HUES48 (cell line): ENCODE measurements at regions not wholly inside any gene's neighbourhood (a gene's known extent, or its start where the extent isn't known, plus 50 kb on each side); places are given as distances from the start of the nearest gene placed in this dataset.

Experiments used
- H3K27ac ChIP-seq: one replicate; pipeline ENCODE4 v1.7.0; 2013; ENCODE audit warnings: low read depth, low read length, inconsistent platforms
- H3K27me3 ChIP-seq: 2 replicates; pipeline ENCODE4 v1.6.1; 2013; ENCODE audit warnings: mild to moderate bottlenecking, low read length; ENCODE audit not compliant: control insufficient read depth, insufficient read depth
- H3K36me3 ChIP-seq: 2 replicates; pipeline ENCODE4 v1.6.1; 2013; ENCODE audit warnings: low read length; ENCODE audit not compliant: control insufficient read depth, insufficient read depth
- H3K4me1 ChIP-seq: 2 replicates; pipeline ENCODE4 v1.6.1; 2013; ENCODE audit warnings: mild to moderate bottlenecking, low read length; ENCODE audit not compliant: control insufficient read depth, insufficient read depth
- H3K4me3 ChIP-seq: 2 replicates; pipeline ENCODE4 v1.5.1; 2013; ENCODE audit warnings: mild to moderate bottlenecking, low read depth, low read length
- H3K9ac ChIP-seq: 2 replicates; pipeline ENCODE4 v1.6.1; 2013; ENCODE audit warnings: mild to moderate bottlenecking, low read depth, low read length, moderate library complexity
- H3K9me3 ChIP-seq: 2 replicates; pipeline ENCODE4 v1.6.1; 2013; ENCODE audit warnings: low read length; ENCODE audit not compliant: control insufficient read depth, insufficient read depth

DNA sequence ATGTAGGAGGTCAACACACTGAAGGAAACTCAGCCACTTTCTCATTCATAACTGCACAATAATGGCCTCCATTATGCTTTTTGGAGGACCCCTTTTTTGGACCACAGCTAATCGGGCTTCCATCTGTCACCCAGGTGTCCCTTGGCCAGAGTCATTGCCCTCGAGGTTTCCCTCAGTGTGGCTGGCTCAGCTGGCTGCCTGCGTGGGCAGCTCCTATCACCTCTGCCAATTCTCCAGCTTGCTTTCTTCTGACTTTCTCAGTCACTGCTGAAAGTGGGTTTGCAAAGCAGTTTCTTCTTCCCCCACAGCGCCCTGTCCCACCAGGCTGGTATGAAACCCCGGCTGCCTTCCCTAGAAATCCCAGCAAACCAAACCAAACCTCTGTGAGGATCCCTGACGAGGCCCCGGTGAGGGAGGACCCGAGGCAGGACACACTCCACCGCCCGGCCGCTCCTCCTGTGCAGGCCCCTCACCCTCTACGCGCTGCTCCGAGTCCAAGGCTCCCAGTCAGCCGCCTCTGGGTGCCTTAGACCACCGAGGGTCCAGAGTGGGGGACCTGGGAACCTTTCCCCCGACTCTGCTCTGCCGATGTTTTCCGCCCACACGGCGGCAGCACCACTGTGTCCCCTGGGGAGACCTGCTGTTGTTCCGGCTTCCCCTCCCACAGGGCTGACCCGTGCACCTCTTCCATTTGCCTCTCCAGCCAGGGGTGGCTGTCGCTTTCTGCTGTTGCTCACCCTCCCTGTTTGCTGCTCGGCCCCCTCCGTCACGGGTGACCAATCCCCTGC is 109.5 kb downstream of the TENT4A start:
- no peak overlapping the region for H3K27ac ChIP-seq
- H3K9me3 ChIP-seq: no peaks in the 10 kb centered on the region
- H3K4me3 ChIP-seq: no peak overlapping the region
- H3K36me3 ChIP-seq: no peaks in the 10 kb centered on the region
- H3K27me3 ChIP-seq: no peaks in the 10 kb centered on the region; the same call in 1 of the 2 replicates
- H3K4me1 ChIP-seq: 0 out of 2 replicates have a peak, but pooled peaks cover 4% of the 10 kb centered on the region
- no peak overlapping the region for H3K9ac ChIP-seq

DNA sequence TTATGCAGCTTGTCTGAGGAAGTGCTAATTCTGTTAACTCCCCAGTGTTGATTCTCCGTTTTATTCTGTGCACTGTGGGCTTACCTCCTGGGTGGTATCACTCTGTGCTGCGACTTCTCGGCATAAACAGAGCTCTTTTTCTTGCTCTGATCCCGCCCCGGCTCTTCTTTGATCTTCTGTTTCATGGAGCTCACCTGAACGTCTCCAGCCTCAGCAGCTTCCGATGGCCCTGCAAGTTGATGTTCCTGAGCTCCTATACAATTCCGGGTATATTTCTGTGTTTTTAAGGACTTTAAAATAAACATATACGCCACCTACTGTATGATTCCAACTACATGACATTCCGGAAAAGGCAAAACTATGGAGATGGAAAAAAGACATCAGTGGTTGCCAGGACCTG is 110.8 kb downstream of the TENT4A start:
- Histone ChIP-seq H3K27ac (no peak overlapping the region), H3K9me3 (no peaks in the 10 kb centered on the region), H3K36me3 (no peaks in the 10 kb centered on the region), H3K9ac (no peak overlapping the region), H3K4me1 (0 out of 2 replicates have a peak, but pooled peaks cover 4% of the 10 kb centered on the region), H3K4me3 (no peak overlapping the region), H3K27me3 (no peaks in the 10 kb centered on the region; the same call in 1 of the 2 replicates)

DNA sequence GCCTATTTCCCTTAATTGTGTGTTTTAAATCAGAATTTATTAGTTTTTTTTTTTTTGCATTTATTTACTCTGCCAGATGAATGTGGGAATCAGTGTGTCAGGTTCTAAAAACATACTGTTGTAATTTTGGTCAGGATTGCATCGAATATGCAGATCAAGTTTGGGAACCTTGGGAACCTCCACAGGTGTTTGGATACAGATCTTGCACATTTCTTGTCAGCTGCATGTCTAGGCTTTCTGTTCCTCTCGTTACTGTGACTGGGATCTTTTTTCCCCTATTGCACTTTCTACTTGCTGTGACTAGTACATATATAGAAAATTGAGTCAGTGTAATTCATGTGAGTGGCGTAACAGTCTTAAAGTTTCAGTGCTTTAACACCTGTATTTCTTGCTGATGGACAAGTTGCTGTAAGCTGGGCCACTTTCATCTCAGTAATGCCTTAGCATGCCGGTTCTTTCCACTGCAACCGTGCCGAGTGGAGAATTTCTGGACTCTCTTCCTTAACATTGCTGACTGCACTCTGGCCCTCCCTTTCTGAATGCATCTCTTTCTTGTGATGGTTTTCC is 112.5 kb downstream of the TENT4A start:
- H3K9ac ChIP-seq: no peak overlapping the region
- H3K27ac ChIP-seq: no peak overlapping the region
- H3K9me3 ChIP-seq: no peaks in the 10 kb centered on the region
- H3K27me3 ChIP-seq: no peaks in the 10 kb centered on the region; the same call in 1 of the 2 replicates
- 0 out of 2 replicates have a peak, but pooled peaks cover 4% of the 10 kb centered on the region for H3K4me1 ChIP-seq
- H3K36me3 ChIP-seq: no peaks in the 10 kb centered on the region
- H3K4me3 ChIP-seq: no peak overlapping the region

DNA sequence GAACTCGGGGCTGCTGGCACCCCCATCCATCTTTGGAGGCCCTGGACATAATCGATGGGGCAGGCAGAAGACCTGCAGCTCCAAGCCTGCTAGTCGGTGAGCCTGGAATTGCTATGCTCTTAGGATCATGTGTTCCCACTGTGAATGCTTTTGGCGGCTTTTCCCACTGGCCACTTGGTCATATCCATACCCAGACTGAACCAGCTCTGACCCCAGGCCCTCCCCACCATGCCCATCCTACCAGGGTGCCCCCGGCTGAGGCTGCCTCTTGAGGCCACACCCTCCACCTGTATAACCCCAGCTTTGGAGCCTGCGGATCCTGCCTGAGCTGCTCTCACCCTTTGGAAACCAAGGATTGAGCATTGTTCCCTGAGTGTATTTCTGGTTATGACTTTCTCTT is 113.5 kb downstream of the TENT4A start:
- H3K36me3 ChIP-seq: no peaks in the 10 kb centered on the region
- no peaks in the 10 kb centered on the region for H3K9me3 ChIP-seq
- 0 out of 2 replicates have a peak, but pooled peaks cover 4% of the 10 kb centered on the region for H3K4me1 ChIP-seq
- H3K9ac ChIP-seq: no peak overlapping the region
- no peak overlapping the region for H3K4me3 ChIP-seq
- H3K27ac ChIP-seq: no peak overlapping the region
- no peaks in the 10 kb centered on the region; the same call in 1 of the 2 replicates for H3K27me3 ChIP-seq

DNA sequence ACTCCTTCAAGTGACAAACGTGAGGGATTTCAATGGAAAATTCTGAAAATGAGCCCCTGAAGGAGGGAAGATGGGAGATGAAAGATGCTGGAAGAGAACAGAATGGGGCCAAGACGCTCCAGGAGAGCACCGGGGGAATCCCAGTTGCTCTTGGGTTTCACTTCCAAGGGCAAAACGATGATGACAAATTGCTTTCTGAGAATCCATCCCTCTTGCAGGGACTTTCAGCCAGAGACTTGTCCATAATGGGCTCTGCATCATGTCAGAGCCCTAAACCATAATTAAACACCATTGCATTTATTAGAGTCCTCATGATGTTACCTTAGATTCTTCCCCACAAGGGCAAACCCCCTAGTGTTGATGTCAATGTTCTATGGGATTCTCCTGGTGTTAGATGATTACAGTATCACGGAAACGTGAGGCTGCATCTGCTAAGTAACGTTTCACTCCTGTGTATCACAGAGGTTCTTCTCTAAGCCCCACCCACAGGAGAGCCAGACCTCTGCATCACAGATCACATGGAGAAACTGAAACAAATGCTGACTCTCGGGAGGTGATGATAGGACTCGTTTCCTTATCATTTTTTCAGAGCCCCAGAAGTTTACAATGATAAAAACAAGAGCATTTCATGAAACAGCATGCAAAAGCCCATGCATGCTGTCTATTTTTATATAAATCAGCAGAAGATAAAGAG is 114.4 kb downstream of the TENT4A start:
- Histone ChIP-seq H3K9ac (no peak overlapping the region), H3K4me1 (0 out of 2 replicates have a peak, but pooled peaks cover 4% of the 10 kb centered on the region), H3K27me3 (no peaks in the 10 kb centered on the region), H3K4me3 (no peak overlapping the region), H3K9me3 (no peaks in the 10 kb centered on the region), H3K27ac (no peak overlapping the region), H3K36me3 (no peaks in the 10 kb centered on the region)

DNA sequence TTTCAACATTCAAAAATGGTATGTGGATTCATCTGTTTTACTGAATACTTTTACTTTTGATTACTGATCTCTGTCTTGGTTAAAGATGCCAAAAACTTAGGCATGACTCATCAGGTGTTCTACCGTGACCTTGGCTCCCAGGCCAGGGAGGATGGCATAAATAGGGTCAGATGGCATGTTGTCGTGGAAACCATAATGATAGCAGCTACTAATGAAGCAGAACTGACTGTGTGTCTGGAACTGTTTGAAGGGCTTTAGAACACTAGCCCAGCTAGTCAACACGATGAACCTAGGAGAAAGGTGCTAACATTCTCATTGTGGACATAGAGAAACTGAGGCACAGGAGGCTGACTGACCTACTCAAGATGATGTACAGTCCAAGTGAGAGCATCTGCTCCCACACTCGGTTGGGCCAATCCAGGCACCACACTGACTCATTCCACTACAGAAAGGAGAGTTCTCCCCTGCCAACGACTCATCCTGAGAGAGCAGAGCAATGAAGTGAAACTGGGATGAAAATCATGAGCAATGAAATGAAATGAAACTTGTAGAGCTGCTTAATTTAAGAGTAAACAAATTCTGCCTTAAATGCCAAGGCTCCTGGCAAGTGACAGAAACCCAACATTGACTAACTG is 116.0 kb downstream of the TENT4A start:
- Histone ChIP-seq H3K27me3 (no peaks in the 10 kb centered on the region), H3K9ac (no peak overlapping the region), H3K27ac (no peak overlapping the region), H3K36me3 (no peaks in the 10 kb centered on the region), H3K4me3 (no peak overlapping the region), H3K4me1 (no peaks in the 10 kb centered on the region), H3K9me3 (no peaks in the 10 kb centered on the region)

DNA sequence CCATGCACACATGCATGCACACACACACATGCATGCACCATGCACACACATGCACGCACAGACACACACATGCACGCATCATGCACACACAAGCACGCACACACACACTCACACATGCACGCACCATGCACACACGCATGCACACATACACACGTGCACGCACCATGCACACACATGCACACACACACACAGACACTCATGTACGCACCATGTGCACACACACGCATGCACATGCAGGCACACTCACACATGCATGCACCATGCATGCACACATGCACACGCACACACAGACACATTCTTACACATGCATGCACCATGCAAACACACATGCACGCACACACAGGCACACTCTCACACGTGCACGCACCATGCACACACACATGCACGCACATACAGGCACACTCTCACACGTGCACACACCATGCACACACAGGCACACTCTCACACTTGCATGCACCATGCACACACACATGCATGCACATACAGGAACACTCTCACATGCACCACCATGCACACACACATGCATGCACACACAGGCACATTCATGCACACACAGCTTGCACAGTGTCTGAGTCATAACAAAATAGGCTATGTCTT is 117.5 kb downstream of the TENT4A start:
- Histone ChIP-seq H3K27ac (no peak overlapping the region), H3K4me1 (no peaks in the 10 kb centered on the region), H3K9me3 (no peaks in the 10 kb centered on the region)

DNA sequence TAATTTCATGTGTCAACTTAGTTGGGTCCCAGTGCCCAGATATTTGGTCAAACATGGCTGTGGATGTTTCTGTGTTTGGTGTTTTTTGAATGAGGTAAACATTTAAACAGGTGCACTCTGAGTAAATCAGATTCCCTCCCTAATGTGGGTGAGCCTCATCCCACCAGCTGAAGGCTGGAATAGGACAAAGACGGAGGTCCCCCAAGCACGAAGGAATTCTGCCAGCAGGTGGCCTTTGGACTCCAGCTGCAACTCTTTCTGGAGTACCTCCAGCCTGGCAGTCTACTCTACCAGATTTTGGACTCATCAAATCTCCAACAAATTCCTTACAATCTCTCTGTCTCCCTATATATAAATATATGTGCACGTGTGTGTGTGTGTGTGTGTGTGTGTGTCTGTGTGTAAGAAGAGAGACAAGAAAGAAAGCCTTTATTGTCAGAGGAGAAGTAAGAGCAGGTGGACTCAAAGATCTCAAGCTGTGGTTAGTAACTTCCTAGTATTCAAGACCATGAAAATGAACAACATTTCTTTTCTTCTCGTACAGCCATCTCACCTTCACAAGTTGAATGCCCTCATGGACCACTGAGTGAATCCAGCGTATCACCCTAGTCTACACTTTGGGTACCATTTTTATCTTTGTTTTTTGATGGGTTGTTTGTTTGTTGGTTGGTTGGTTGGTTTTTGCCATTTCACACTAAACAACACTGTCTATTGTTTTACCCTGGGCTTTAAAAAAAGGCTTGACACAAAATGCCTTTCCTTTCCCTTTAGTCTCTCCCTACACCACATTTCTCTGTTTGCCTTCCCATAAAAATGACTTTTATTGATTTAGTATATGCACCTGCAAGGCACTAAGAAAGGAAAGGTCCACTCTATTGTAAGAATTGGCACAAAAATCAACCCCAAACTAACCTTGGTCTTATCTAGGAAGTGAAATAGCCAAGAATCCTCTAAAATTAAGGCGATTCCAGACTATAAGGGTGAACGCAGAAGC is 118.7 kb downstream of the TENT4A start:
- Histone ChIP-seq H3K27me3 (no peaks in the 10 kb centered on the region), H3K9ac (no peak overlapping the region), H3K36me3 (no peaks in the 10 kb centered on the region), H3K27ac (no peak overlapping the region), H3K4me1 (no peaks in the 10 kb centered on the region), H3K4me3 (no peak overlapping the region), H3K9me3 (0 out of 2 replicates have a peak, but pooled peaks cover 2% of the 10 kb centered on the region)

More for the DNA sequence above, 117.5 kb downstream of the TENT4A start:
- H3K36me3 ChIP-seq: no peaks in the 10 kb centered on the region
- no peak overlapping the region for H3K9ac ChIP-seq
- no peak overlapping the region for H3K4me3 ChIP-seq
- H3K27me3 ChIP-seq: no peaks in the 10 kb centered on the region

DNA sequence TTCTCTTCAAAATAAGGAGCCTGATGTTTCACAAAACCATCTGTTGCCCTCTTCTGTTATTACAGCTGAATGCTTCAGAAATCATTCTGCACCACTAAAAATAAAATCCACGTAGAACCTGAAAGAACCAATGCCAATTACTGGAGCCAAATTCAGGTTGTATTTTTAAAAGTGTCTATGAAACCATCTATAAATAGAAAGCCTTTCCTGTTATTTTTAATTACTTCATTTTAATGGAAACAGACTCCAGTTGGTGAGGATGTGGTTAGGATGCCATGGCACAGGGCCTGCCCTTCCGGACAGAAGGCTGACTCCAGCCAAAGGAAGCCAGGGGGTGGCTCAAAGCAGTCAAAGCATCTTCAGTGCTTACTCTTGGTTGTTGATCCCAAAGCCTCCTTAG is 119.8 kb downstream of the TENT4A start:
- Histone ChIP-seq H3K9me3 (0 out of 2 replicates have a peak, but pooled peaks cover 5% of the 10 kb centered on the region), H3K4me1 (no peaks in the 10 kb centered on the region), H3K27ac (no peak overlapping the region), H3K4me3 (no peak overlapping the region), H3K9ac (no peak overlapping the region), H3K27me3 (no peaks in the 10 kb centered on the region), H3K36me3 (no peaks in the 10 kb centered on the region)
